HG03139 (cell line): ENCODE measurements at regions not wholly inside any gene's neighbourhood (a gene's known extent, or its start where the extent isn't known, plus 50 kb on each side); places are given as distances from the start of the nearest gene placed in this dataset.
"Not testable (repeated sequence)": the region's sequence is repeated elsewhere in the genome, so short reads cannot be mapped to it uniquely, and the experiment has no call there.

Source experiments
- ATAC-seq: cut with Tn5 transposase; IDR thresholded peaks from one replicate; pipeline ENCODE4 v1.9.1; 2021; ENCODE audit not compliant: unreplicated experiment

DNA sequence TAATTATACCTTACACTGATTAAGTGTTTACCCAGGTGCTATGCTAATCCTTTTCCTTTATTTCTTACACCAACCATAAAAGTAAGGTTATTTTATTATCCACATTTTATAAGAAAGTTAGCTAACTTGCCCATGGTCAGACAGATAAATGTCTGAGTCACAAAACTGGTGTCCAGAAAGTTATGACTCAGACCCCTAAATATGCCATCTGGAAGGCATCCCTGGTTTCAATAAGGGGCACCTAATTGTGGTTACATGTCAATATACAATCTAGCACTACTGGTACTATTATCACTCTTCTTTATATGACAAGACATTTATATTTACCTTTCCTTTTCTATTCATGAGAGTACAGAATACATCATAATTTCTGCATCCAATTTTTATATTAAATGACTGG, 496.5 kb upstream of the ADGRL2 start:
- ATAC-seq, result no peak

GRCh38 chr1:81299892-81300291, 500.8 kb upstream of the ADGRL2 start:
- ATAC-seq, result no peak

- no peak for ATAC-seq
These were observed 502.5 kb upstream of the ADGRL2 start for GRCh38 chr1:81298266-81298665.

DNA sequence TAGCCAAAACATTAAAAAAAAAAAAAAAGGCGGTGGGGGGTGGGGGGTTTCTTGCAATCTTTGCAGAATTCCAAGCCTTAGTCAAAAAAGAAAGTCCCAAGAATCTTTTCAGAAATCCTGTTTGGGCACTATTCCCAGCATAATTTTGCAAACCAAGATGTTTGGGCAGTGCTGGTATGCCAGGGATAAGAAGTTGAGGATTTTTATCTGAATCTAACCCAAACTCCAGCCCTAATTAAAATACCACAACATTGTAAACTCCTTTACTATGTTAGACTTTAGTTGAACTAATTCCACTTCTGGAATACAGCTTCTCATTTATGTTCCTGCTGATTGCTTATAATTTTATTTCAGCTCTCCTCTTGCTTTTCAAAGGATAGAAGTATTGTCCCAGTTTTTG, 504.1 kb upstream of the ADGRL2 start:
- no peak for ATAC-seq

DNA sequence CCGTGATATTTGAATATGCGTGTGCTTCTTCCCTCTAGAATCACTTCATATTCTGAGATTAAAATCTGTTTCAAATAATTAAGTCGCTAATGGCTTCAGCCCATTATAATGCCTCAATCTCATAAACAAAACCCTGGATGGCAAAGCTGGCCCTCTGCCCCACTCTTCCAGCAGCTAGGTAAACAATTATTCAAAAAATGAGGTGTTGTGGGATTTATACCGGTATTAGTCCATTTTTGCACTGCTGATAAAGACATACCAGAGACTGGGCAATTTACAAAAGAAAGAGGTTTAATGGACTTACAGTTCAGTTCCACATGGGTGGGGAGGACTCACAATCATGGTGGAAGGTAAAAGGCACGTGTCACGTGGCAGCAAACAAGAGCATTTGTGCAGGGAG, 510.4 kb upstream of the ADGRL2 start:
- no peak for ATAC-seq

- no peak for ATAC-seq
These were observed 512.0 kb upstream of the ADGRL2 start for GRCh38 chr1:81288689-81289088.

DNA sequence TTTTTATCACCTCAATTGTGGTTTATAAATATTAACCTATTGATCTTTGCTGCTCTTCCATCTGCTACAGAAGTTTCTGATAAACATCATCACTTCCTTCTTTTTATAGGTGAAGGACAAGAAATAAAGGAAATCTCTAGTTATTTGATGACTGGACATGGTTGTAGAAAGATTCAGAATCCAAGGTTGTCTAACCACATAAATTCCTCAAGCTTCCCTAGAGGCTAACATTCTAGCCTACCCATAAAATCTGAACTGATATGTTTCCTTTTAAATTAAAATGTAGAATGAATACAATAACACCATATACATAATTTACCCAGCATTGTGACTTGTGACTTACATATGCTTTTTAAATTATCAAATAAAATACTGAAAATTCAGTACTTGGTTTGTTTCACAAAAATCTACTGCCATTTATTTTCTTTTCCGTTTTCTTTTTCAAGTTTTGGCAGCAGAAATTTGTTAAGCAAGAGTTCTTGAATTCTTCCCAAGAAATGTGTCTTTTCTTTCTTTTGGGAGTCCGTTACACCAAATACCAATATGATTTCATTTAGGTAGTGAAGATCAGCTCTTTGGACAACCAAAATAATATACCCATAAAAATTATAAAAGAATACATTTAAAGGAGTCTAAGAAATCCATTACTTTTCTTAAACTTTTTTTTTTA, 513.2 kb upstream of the ADGRL2 start:
- ATAC-seq, result no peak

DNA sequence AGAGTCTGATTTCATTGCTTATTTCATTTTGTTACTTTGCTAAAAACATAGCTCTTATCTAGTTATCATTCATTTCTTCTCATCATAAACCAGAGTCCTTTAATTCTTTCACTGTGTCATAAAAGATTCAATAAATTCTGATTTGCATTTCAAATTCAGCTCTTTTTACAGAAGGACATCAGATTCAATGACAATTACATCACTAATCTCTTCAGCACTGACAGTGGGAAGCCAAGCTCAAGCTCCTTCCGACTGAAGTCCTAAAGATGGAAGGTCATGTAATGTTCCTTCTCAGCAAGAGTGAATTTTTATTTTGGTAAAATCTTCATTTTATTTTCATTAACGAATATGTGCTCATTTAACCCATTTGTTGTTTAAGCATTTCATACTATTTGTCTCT, 530.7 kb upstream of the ADGRL2 start:
- ATAC-seq, result no peak

GRCh38 chr1:81264976-81265375, 535.8 kb upstream of the ADGRL2 start:
- no peak for ATAC-seq

GRCh38 chr1:81259625-81260411, 540.9 kb upstream of the ADGRL2 start:
- no peak for ATAC-seq

- no peak for ATAC-seq
These were observed 546.2 kb upstream of the ADGRL2 start for GRCh38 chr1:81254560-81254959.

DNA sequence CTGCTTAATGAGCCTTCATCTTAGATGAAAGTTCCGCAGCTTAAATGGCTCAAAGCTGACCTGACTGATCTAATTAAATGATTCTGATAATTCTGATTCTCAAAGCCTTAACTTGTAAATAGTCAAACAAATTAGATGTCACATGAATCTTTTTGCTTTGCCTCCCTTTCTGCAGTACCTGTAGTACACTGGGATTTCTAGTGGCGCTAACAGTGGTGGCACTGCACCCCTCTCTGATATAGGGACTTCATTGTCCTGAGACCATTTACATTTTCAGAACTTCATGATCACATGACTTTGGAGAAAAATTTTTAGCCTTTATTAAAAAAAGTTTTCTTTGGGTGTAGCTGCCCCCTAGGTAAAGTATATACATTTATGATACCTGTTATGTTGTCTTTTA, 546.7 kb upstream of the ADGRL2 start:
- ATAC-seq, result no peak

GRCh38 chr1:81252471-81253151, 548.1 kb upstream of the ADGRL2 start:
- no peak for ATAC-seq

- not testable (repeated sequence) for ATAC-seq
These were observed 549.9 kb upstream of the ADGRL2 start for GRCh38 chr1:81250825-81251224.

- not testable (repeated sequence) for ATAC-seq
These were observed 555.5 kb upstream of the ADGRL2 start for GRCh38 chr1:81245084-81245715.

DNA sequence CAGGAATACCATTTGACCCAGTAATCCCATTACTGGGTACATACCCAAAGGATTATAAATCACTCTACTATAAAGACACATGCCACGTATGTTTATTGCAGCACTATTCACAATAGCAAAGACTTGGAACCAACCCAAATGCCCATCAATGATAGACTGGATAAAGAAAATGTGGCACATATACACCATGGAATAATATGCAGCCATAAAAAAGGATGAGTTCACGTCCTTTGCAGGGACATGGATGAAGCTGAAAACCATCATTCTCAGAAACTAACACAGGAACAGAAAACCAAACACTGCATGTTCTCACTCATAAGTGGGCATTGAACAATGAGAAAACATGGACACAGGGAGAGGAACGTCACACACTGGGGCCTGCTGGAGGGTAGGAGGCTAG, 556.1 kb upstream of the ADGRL2 start:
- not testable (repeated sequence) for ATAC-seq

DNA sequence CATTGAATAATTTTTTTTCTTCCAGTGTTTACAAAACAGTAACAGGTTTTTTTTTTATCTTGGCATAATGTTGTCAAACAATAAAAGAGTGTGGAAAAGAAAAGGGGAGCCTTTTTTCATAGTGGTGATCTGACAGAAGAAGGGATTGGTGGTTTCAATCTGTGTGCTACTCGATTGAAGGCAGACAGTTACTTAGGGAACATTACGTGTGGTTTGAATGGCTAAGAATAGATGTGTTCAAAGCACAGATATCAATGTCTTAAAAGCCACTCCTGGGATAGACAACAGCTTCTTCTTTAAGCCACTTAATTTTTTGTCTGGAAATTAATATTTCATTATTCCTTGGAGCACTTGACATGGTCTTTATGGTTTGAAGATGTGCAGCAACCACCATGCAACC, 558.6 kb upstream of the ADGRL2 start:
- no peak for ATAC-seq

- ATAC-seq, result no peak
These were observed 562.6 kb upstream of the ADGRL2 start for GRCh38 chr1:81238129-81238528.

GRCh38 chr1:81237473-81238089, 563.2 kb upstream of the ADGRL2 start:
- no peak for ATAC-seq

DNA sequence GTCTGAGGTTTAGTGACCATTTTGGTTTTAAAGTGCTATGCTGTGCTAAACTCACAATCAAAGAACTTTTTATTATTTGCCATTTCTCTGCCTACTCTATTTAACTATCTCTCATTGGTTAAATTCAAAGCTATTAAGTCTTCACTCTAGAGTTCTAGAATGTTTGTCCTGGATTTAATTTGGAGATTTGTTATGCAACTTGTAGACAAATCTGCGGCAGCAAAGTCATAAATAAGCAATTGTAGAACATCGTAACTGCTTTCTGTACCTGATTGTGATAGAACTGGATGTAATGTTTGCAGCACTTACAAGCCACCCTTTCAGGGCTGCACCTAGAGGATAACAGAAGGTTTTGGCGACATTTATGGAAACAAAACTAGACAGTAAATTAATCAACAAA, 566.5 kb upstream of the ADGRL2 start:
- no peak for ATAC-seq

DNA sequence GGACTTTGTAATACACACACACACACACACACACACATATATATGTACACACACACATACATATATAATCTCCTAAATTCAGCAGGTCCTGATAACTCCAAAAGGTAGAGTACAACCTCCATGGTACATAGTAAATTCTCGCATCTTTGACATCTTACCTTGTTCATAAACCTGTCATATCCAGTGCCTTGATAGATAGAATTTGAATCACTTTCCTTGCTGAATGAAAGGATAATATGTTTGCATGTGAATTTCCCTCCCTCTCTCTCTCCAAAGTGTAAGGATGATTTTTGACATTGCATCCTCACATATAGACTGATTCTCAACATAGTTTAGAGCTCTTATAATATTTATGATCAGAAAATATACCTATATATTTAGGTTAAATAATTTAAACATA, 567.1 kb upstream of the ADGRL2 start:
- ATAC-seq, result no peak
